Karpas-422 (cell line): ENCODE measurements at regions not wholly inside any gene's neighbourhood (a gene's known extent, or its start where the extent isn't known, plus 50 kb on each side); places are given as distances from the start of the nearest gene placed in this dataset.

ENCODE experiments used
- DNase-seq: peaks from one replicate; pipeline ENCODE4 v3.0.0-alpha.2; 2015
- H2AFZ ChIP-seq: fragments of 200-600 bp; sonication (generic); 2 replicates; pipeline ENCODE4 v1.6.1; 2014; ENCODE audit warnings: antibody characterized with exemption, low read length, mixed read lengths
- H3K27ac ChIP-seq: fragments of 200-600 bp; sonication (generic); 2 replicates; pipeline ENCODE4 v1.5.1; 2014; ENCODE audit warnings: mild to moderate bottlenecking, low read length, moderate library complexity
- H3K27me3 ChIP-seq: fragments of 200-600 bp; sonication (generic); 2 replicates; pipeline ENCODE4 v1.6.1; 2014; ENCODE audit warnings: low read length, mixed read lengths
- H3K36me3 ChIP-seq: fragments of 200-600 bp; sonication (generic); 2 replicates; pipeline ENCODE4 v1.6.1; 2014; ENCODE audit warnings: low read length, mixed read lengths; ENCODE audit not compliant: insufficient read depth
- H3K4me1 ChIP-seq: fragments of 200-600 bp; sonication (generic); 2 replicates; pipeline ENCODE4 v1.6.1; 2014; ENCODE audit warnings: mild to moderate bottlenecking, low read length, mixed read lengths
- H3K4me2 ChIP-seq: fragments of 200-600 bp; sonication (generic); 2 replicates; pipeline ENCODE4 v1.6.1; 2014; ENCODE audit warnings: low read length, low read depth, mild to moderate bottlenecking; ENCODE audit not compliant: poor library complexity, severe bottlenecking
- H3K4me3 ChIP-seq: fragments of 200-600 bp; sonication (generic); 2 replicates; pipeline ENCODE4 v1.5.1; 2014; ENCODE audit warnings: mild to moderate bottlenecking, antibody characterized with exemption, low read length, mixed read lengths
- H3K79me2 ChIP-seq: fragments of 200-600 bp; sonication (generic); 2 replicates; pipeline ENCODE4 v1.6.1; 2014; ENCODE audit warnings: mild to moderate bottlenecking, low read length, mixed read lengths
- H3K9ac ChIP-seq: fragments of 200-600 bp; sonication (generic); 2 replicates; pipeline ENCODE4 v1.6.0; 2014; ENCODE audit warnings: low read length
- H3K9me2 ChIP-seq: fragments of 200-600 bp; sonication (generic), shearing (Covaris generic); replicated peaks from 2 replicates; pipeline ENCODE4 v1.6.0; 2014; ENCODE audit warnings: mild to moderate bottlenecking, low read length, moderate library complexity; ENCODE audit not compliant: insufficient read depth
- H3K9me3 ChIP-seq: fragments of 300-700, 200-600 bp; sonication (generic); 2 replicates; pipeline ENCODE4 v1.6.1; 2014; ENCODE audit warnings: low read length, mixed read lengths
- H4K20me1 ChIP-seq: fragments of 200-600 bp; sonication (generic); 2 replicates; pipeline ENCODE4 v1.6.1; 2014; ENCODE audit warnings: mild to moderate bottlenecking, antibody characterized with exemption, low read length, low read depth; ENCODE audit not compliant: insufficient read depth

- H3K27ac ChIP-seq, result no peak overlapping the region
- H3K9me2 ChIP-seq, result no peaks in the 10 kb centered on the region
- no peaks in the 10 kb centered on the region for H3K4me1 ChIP-seq
- H3K9ac ChIP-seq, result no peak overlapping the region
- H3K79me2 ChIP-seq, result no peaks in the 10 kb centered on the region
- no peak overlapping the region for H2AFZ ChIP-seq
- no peaks in the 10 kb centered on the region for H3K27me3 ChIP-seq
- H3K4me2 ChIP-seq, result no peak overlapping the region
- no peaks in the 10 kb centered on the region for H4K20me1 ChIP-seq
- no peaks in the 10 kb centered on the region for H3K36me3 ChIP-seq
- no peak overlapping the region for H3K4me3 ChIP-seq
- no peaks in the 10 kb centered on the region for H3K9me3 ChIP-seq
- no peak for DNase-seq
Observed at GRCh38 chr9:86424251-86424891, 70.2 kb upstream of the TUT7 start.

- no peaks in the 10 kb centered on the region for H3K36me3 ChIP-seq
- H2AFZ ChIP-seq, result no peak overlapping the region
- no peaks in the 10 kb centered on the region for H3K4me1 ChIP-seq
- DNase-seq, result peak; percentile 65
- no peaks in the 10 kb centered on the region for H3K79me2 ChIP-seq
- H3K9me3 ChIP-seq, result no peaks in the 10 kb centered on the region
- H3K27me3 ChIP-seq, result no peaks in the 10 kb centered on the region
- H3K4me3 ChIP-seq, result no peak overlapping the region
- H3K4me2 ChIP-seq, result no peak overlapping the region
- no peaks in the 10 kb centered on the region for H3K9me2 ChIP-seq
- H3K27ac ChIP-seq, result no peak overlapping the region
- no peaks in the 10 kb centered on the region for H4K20me1 ChIP-seq
- no peak overlapping the region for H3K9ac ChIP-seq
Observed at GRCh38 chr9:86413971-86414880, 60.0 kb upstream of the TUT7 start.

DNA sequence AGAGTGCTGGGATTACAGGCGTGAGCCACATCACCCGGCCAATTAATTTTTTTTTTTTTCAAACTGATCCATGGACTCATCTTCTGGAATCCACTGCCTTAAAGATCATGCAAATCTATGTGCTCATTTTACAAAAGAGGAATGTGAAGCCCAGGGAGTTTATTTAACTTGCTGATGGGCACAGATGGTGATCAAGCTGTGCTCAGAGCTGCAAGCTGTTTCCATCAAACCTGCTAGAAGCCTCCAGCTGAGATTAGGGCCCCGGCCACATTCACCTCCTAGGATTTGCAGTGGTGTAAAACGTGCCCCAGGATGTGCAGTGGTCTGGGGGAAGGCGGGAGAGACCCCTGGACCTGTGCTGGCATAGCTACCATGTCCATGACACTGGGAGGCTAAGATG lies 56.1 kb upstream of the TUT7 start:
- DNase-seq, result no peak
- Histone ChIP-seq H3K9me3 (no peaks in the 10 kb centered on the region), H3K4me3 (no peak overlapping the region), H4K20me1 (no peaks in the 10 kb centered on the region), H3K79me2 (no peaks in the 10 kb centered on the region), H3K9ac (no peak overlapping the region), H3K4me1 (0 out of 2 replicates have a peak, but pooled peaks cover 5% of the 10 kb centered on the region), H3K9me2 (no peaks in the 10 kb centered on the region), H3K36me3 (no peaks in the 10 kb centered on the region), H3K27me3 (no peaks in the 10 kb centered on the region), H3K4me2 (no peak overlapping the region), H3K27ac (no peak overlapping the region), H2AFZ (no peak overlapping the region)

- Histone ChIP-seq H3K27me3 (no peaks in the 10 kb centered on the region), H3K4me2 (no peak overlapping the region), H3K4me3 (no peak overlapping the region), H3K9me2 (no peaks in the 10 kb centered on the region), H3K9ac (no peak overlapping the region), H3K36me3 (no peaks in the 10 kb centered on the region), H4K20me1 (no peaks in the 10 kb centered on the region), H3K27ac (no peak overlapping the region), H3K4me1 (0 out of 2 replicates have a peak, but pooled peaks cover 5% of the 10 kb centered on the region), H3K79me2 (no peaks in the 10 kb centered on the region), H3K9me3 (no peaks in the 10 kb centered on the region), H2AFZ (no peak overlapping the region)
- no peak for DNase-seq
Observed at GRCh38 chr9:86408121-86408520, 53.9 kb upstream of the TUT7 start.

DNA sequence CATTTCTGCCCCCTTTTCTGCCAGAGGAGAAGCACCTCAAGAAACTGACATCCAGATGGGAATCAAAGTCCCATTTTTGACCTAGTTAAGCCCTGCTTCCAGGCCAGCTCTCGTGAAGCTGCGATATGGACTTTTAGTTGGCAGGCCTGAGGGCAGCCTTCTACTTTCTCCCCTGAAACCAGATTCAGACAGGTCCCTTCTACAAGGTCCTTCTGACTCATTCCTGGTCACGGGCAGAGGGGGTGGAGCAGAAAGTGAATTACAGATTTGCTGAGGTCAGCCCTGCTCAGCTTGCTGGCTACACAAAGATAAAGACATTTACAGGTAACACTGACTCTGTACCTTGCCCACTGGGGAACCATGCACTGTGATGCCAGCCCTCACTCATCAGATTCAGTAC lies 52.8 kb upstream of the TUT7 start:
- Histone ChIP-seq H4K20me1 (no peaks in the 10 kb centered on the region), H3K4me3 (no peak overlapping the region), H3K27me3 (no peaks in the 10 kb centered on the region), H3K36me3 (no peaks in the 10 kb centered on the region), H3K9me2 (no peaks in the 10 kb centered on the region), H3K4me2 (no peak overlapping the region), H2AFZ (no peak overlapping the region), H3K9ac (no peak overlapping the region), H3K4me1 (0 out of 2 replicates have a peak, but pooled peaks cover 5% of the 10 kb centered on the region), H3K9me3 (no peaks in the 10 kb centered on the region), H3K79me2 (no peaks in the 10 kb centered on the region), H3K27ac (no peak overlapping the region)
- no peak for DNase-seq

DNA sequence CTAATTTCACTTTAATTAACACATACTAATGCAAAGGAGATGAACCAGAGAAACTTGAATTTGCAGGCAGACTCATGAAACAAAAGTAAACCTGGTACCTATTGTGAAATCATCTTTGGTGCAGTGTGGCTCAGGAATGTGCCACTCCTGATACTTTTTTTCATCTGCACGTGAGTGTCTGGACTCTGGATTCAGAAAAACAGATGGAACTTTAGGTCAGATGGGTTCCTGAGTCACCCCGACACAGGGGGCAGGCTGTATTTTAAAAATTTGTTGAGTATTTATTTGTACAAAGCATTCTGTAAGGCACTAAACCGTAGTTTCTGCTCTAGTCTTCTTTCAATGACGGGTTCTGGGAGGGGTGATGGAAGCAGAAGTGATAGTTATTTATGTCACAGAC lies 52.2 kb upstream of the TUT7 start:
- H3K4me1 ChIP-seq, result 0 out of 2 replicates have a peak, but pooled peaks cover 5% of the 10 kb centered on the region
- no peaks in the 10 kb centered on the region for H3K9me2 ChIP-seq
- H2AFZ ChIP-seq, result no peak overlapping the region
- no peak overlapping the region for H3K27ac ChIP-seq
- no peaks in the 10 kb centered on the region for H3K79me2 ChIP-seq
- no peak overlapping the region for H3K9ac ChIP-seq
- H3K4me3 ChIP-seq, result no peak overlapping the region
- DNase-seq, result no peak
- no peaks in the 10 kb centered on the region for H3K9me3 ChIP-seq
- no peaks in the 10 kb centered on the region for H3K27me3 ChIP-seq
- H4K20me1 ChIP-seq, result no peaks in the 10 kb centered on the region
- H3K36me3 ChIP-seq, result no peaks in the 10 kb centered on the region
- H3K4me2 ChIP-seq, result no peak overlapping the region

DNA sequence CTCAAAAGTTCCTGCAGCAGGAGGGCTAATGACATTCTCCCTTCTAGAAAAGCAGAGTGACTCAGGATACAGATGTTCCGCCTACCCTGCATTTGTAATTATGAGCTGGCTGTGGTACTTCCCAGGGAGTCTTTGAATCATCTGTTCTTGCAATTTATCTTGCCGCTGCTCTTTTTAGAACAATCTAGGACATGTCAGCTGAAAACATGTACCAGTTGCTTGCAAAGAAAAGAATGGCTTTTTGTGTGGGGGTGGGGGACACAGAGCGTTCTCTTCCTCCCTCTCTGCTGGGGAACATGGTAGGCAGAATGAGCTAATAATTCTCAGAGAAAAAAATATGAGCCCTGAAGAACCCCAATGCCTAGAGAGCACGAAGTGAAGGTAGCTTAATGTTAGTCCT lies 51.7 kb upstream of the TUT7 start:
- no peak for DNase-seq
- no peak overlapping the region for H3K9ac ChIP-seq
- no peaks in the 10 kb centered on the region for H3K9me3 ChIP-seq
- H3K4me2 ChIP-seq, result no peak overlapping the region
- H3K79me2 ChIP-seq, result no peaks in the 10 kb centered on the region
- H3K27ac ChIP-seq, result no peak overlapping the region
- H3K9me2 ChIP-seq, result no peaks in the 10 kb centered on the region
- no peaks in the 10 kb centered on the region for H3K27me3 ChIP-seq
- H2AFZ ChIP-seq, result no peak overlapping the region
- H3K4me1 ChIP-seq, result 0 out of 2 replicates have a peak, but pooled peaks cover 5% of the 10 kb centered on the region
- no peaks in the 10 kb centered on the region for H4K20me1 ChIP-seq
- H3K36me3 ChIP-seq, result no peaks in the 10 kb centered on the region
- no peak overlapping the region for H3K4me3 ChIP-seq

- no peak overlapping the region for H3K4me3 ChIP-seq
- no peak overlapping the region for H3K9ac ChIP-seq
- no peak for DNase-seq
- H3K27me3 ChIP-seq, result no peaks in the 10 kb centered on the region
- H3K27ac ChIP-seq, result no peak overlapping the region
- no peaks in the 10 kb centered on the region for H3K36me3 ChIP-seq
- H3K79me2 ChIP-seq, result no peaks in the 10 kb centered on the region
- H3K9me2 ChIP-seq, result no peaks in the 10 kb centered on the region
- H4K20me1 ChIP-seq, result no peaks in the 10 kb centered on the region
- H3K4me1 ChIP-seq, result 0 out of 2 replicates have a peak, but pooled peaks cover 5% of the 10 kb centered on the region
- no peak overlapping the region for H2AFZ ChIP-seq
- no peaks in the 10 kb centered on the region for H3K9me3 ChIP-seq
- no peak overlapping the region for H3K4me2 ChIP-seq
Observed at GRCh38 chr9:86405086-86405491, 50.9 kb upstream of the TUT7 start.
